ENCODE measurements at regions not wholly inside any gene's neighbourhood (a gene's known extent, or its start where the extent isn't known, plus 50 kb on each side); places are given as distances from the start of the nearest gene placed in this dataset.

GRCh38 chr1:239644604-239645003 is 258.2 kb downstream of the CHRM3 start:
- H3K9me1 ChIP-seq (ENCODE audit: control insufficient read depth, insufficient read depth, low read length), result no peaks in the 10 kb centered on the region
- ChIA-PET CTCF (ENCODE audit: low intra/inter-chr PET ratio) (no interaction called here), POLR2A (no interaction called here)
- no peaks in the 10 kb centered on the region for H3K27me3 ChIP-seq (ENCODE audit: control insufficient read depth in 2 of 2, insufficient read depth in 2 of 2, low read length in 2 of 2)
- no peak overlapping the region for H3K9ac ChIP-seq (ENCODE audit: insufficient read depth in 1 of 2, low read depth in 2 of 2, low read length in 2 of 2)
- H3K4me2 ChIP-seq (ENCODE audit: insufficient read depth, low read length), result no peak overlapping the region
- ATAC-seq, result no peak
- no peak overlapping the region for H3K27ac ChIP-seq (ENCODE audit: extremely low read depth, low read depth, low read length)
- no peaks in the 10 kb centered on the region for H3K9me3 ChIP-seq (replicated peaks; ENCODE audit: control insufficient read depth, insufficient read depth, low read depth, low read length)
- 0% methylated on average over 3 of the region's 3 CpGs for WGBS (ENCODE audit: insufficient coverage, low coverage, missing lambda C conversion rate)
- no peak overlapping the region for H2AFZ ChIP-seq (ENCODE audit: low read depth, low read length)
- no peak for TF ChIP-seq RAD21 (CRISPR knock-in tag; conservative IDR thresholded peaks at IDR 0.05 in 1 of 2, IDR thresholded peaks at IDR 0.05 in 1 of 2)
- no peak for TF ChIP-seq HDAC6 (IDR thresholded peaks at IDR 0.05; ENCODE audit: low read depth, low read length)
- TF ChIP-seq, protein P1, sequence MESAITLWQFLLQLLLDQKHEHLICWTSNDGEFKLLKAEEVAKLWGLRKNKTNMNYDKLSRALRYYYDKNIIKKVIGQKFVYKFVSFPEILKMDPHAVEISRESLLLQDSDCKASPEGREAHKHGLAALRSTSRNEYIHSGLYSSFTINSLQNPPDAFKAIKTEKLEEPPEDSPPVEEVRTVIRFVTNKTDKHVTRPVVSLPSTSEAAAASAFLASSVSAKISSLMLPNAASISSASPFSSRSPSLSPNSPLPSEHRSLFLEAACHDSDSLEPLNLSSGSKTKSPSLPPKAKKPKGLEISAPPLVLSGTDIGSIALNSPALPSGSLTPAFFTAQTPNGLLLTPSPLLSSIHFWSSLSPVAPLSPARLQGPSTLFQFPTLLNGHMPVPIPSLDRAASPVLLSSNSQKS (CRISPR knock-in tag; IDR thresholded peaks at IDR 0.05), result no peak
- TF ChIP-seq ATF4 (CRISPR knock-in tag; IDR thresholded peaks at IDR 0.05), result no peak
- no peak for TF ChIP-seq SIX5 (IDR thresholded peaks at IDR 0.05; ENCODE audit: borderline replicate concordance in 1 of 2, insufficient read depth in 1 of 2, low read depth in 1 of 2, low read length in 2 of 2)
- TF ChIP-seq OTX1 (CRISPR knock-in tag; IDR thresholded peaks at IDR 0.05), result no peak
- TF ChIP-seq EWSR1 (IDR thresholded peaks at IDR 0.05; ENCODE audit: borderline replicate concordance, low read depth, partially characterized antibody), result no peak
- no peak for TF ChIP-seq ZNF717 (CRISPR knock-in tag; IDR thresholded peaks at IDR 0.05)
- no peak for TF ChIP-seq ZNF561 (CRISPR knock-in tag; conservative IDR thresholded peaks at IDR 0.05)
- TF ChIP-seq SETDB1 (IDR thresholded peaks at IDR 0.05; ENCODE audit: low read length), result no peak
- no peak for TF ChIP-seq HMGN3 (IDR thresholded peaks at IDR 0.05; ENCODE audit: borderline replicate concordance, extremely low read depth, insufficient read length, low read depth, low read length)
- TF ChIP-seq TAF7 (tag; IDR thresholded peaks at IDR 0.05), result no peak
- TF ChIP-seq PCBP2 (IDR thresholded peaks at IDR 0.05; ENCODE audit: low read depth, low read length, poor library complexity, severe bottlenecking), result no peak
- no peak for TF ChIP-seq ILF3 (IDR thresholded peaks at IDR 0.05; ENCODE audit: borderline replicate concordance)
- TF ChIP-seq, protein P2, sequence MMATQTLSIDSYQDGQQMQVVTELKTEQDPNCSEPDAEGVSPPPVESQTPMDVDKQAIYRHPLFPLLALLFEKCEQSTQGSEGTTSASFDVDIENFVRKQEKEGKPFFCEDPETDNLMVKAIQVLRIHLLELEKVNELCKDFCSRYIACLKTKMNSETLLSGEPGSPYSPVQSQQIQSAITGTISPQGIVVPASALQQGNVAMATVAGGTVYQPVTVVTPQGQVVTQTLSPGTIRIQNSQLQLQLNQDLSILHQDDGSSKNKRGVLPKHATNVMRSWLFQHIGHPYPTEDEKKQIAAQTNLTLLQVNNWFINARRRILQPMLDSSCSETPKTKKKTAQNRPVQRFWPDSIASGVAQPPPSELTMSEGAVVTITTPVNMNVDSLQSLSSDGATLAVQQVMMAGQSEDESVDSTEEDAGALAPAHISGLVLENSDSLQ (IDR thresholded peaks at IDR 0.05), result no peak
- TF ChIP-seq ZNF431 (CRISPR knock-in tag; IDR thresholded peaks at IDR 0.05), result no peak
- no peak for TF ChIP-seq HES1 (IDR thresholded peaks at IDR 0.05; ENCODE audit: low read depth)
- no peak for TF ChIP-seq PHB2 (IDR thresholded peaks at IDR 0.05; ENCODE audit: low read depth)
- no TSS peak for BruUV-seq (replicated peaks)
- no peak overlapping the region for H3K4me3 ChIP-seq
- no peak for DNase-seq (ENCODE audit: extremely low read depth in 1 of 4, low spot score in 3 of 4)
- H4K20me1 ChIP-seq (replicated peaks; ENCODE audit: control insufficient read depth, insufficient read depth, low read length), result no peaks in the 10 kb centered on the region
- FAIRE-seq, result no peak
- H3K79me2 ChIP-seq (ENCODE audit: control insufficient read depth, insufficient read depth, low read length), result no peaks in the 10 kb centered on the region
- no peaks in the 10 kb centered on the region for H3K36me3 ChIP-seq (ENCODE audit: control insufficient read depth, insufficient read depth, low read length)
- in situ Hi-C loops (cut with MboI), result no loop called here
- H3K4me1 ChIP-seq (replicated peaks in 1 of 2; ENCODE audit: control insufficient read depth in 2 of 2, insufficient read depth in 2 of 2, low read length in 2 of 2), result no peaks in the 10 kb centered on the region
- intact Hi-C loops (cut with micrococcal nuclease), result no loop called here

Data from K562 (cell line).